SIG-M5 (cell line): ENCODE measurements at regions not wholly inside any gene's neighbourhood (a gene's known extent, or its start where the extent isn't known, plus 50 kb on each side); places are given as distances from the start of the nearest gene placed in this dataset.

Source experiments
- DNase-seq: peaks from one replicate; lab custom pipeline; 2025; lab: John Stamatoyannopoulos, UW

- no peak for DNase-seq
Measured at GRCh38 chr2:144241801-144242200, 278.1 kb downstream of the ZEB2 start.

- no peak for DNase-seq
Measured at GRCh38 chr2:144240656-144241339, 279.1 kb downstream of the ZEB2 start.

GRCh38 chr2:144239726-144240125 is 280.2 kb downstream of the ZEB2 start:
- DNase-seq = no peak

GRCh38 chr2:144239306-144239705 is 280.6 kb downstream of the ZEB2 start:
- DNase-seq = no peak

GRCh38 chr2:144237830-144238627 is 281.9 kb downstream of the ZEB2 start:
- peak; percentile 89 for DNase-seq

GRCh38 chr2:144237108-144237507 is 282.8 kb downstream of the ZEB2 start:
- DNase-seq = no peak

GRCh38 chr2:144235050-144235449 is 284.9 kb downstream of the ZEB2 start:
- DNase-seq = no peak

GRCh38 chr2:144234542-144234871 is 285.4 kb downstream of the ZEB2 start:
- no peak for DNase-seq

GRCh38 chr2:144233733-144234541 is 286.0 kb downstream of the ZEB2 start:
- no peak for DNase-seq

GRCh38 chr2:144233317-144233716 is 286.6 kb downstream of the ZEB2 start:
- no peak for DNase-seq

- DNase-seq = no peak
Measured at GRCh38 chr2:144230448-144231085, 289.4 kb downstream of the ZEB2 start.

- no peak for DNase-seq
Measured at GRCh38 chr2:144230033-144230432, 289.9 kb downstream of the ZEB2 start.

- no peak for DNase-seq
Measured at GRCh38 chr2:144229296-144229695, 290.6 kb downstream of the ZEB2 start.

GRCh38 chr2:144227427-144228105 is 292.4 kb downstream of the ZEB2 start:
- DNase-seq = no peak

- no peak for DNase-seq
Measured at GRCh38 chr2:144225076-144225475, 294.8 kb downstream of the ZEB2 start.

- no peak for DNase-seq
Measured at GRCh38 chr2:144224472-144224871, 295.4 kb downstream of the ZEB2 start.

- DNase-seq = no peak
Measured at GRCh38 chr2:144219979-144220378, 299.9 kb downstream of the ZEB2 start.

GRCh38 chr2:144217853-144218633 is 301.9 kb downstream of the ZEB2 start:
- DNase-seq = no peak

GRCh38 chr2:144215701-144216675 is 303.9 kb downstream of the ZEB2 start:
- no peak for DNase-seq

- no peak for DNase-seq
Measured at GRCh38 chr2:144215207-144215606, 304.7 kb downstream of the ZEB2 start.
